GM12873 (cell line): ENCODE measurements at regions not wholly inside any gene's neighbourhood (a gene's known extent, or its start where the extent isn't known, plus 50 kb on each side); places are given as distances from the start of the nearest gene placed in this dataset.

Experiments used
- CTCF ChIP-seq: IDR thresholded peaks from 2 replicates; pipeline ENCODE4 v1.5.1; 2012; ENCODE audit warnings: low read depth, mild to moderate bottlenecking, moderate library complexity, low read length, control low read depth; ENCODE audit not compliant: insufficient read depth; ENCODE audit errors: missing control alignments

- no peak for TF ChIP-seq CTCF
These were observed 469.3 kb upstream of the MCTP2 start for GRCh38 chr15:93762036-93762435.

GRCh38 chr15:93759629-93760028 lies 471.7 kb upstream of the MCTP2 start:
- no peak for TF ChIP-seq CTCF

GRCh38 chr15:93758824-93759223 lies 472.5 kb upstream of the MCTP2 start:
- no peak for TF ChIP-seq CTCF

- no peak for TF ChIP-seq CTCF
These were observed 482.7 kb upstream of the MCTP2 start for GRCh38 chr15:93748710-93749109.

GRCh38 chr15:93730724-93731123 lies 500.6 kb upstream of the MCTP2 start:
- TF ChIP-seq CTCF, result no peak

- TF ChIP-seq CTCF, result no peak
These were observed 509.2 kb upstream of the MCTP2 start for GRCh38 chr15:93722165-93722564.

- no peak for TF ChIP-seq CTCF
These were observed 510.8 kb upstream of the MCTP2 start for GRCh38 chr15:93720607-93721006.
